B cell (primary cell): ENCODE measurements at regions not wholly inside any gene's neighbourhood (a gene's known extent, or its start where the extent isn't known, plus 50 kb on each side); places are given as distances from the start of the nearest gene placed in this dataset.

ENCODE experiments used
- ATAC-seq: fragments of 200-7000 bp; cut with Tn5 transposase; one replicate; pipeline ENCODE4 v1.10.0; 2021; ENCODE audit warnings: low read depth, mild to moderate bottlenecking, moderate number of reproducible peaks, moderate library complexity
- CTCF ChIA-PET: fragments of 350-600 bp; sonication (Branson Sonifier 250); formaldehyde crosslinking; loops from one replicate; lab custom pipeline; 2021; ENCODE audit warnings: antibody characterized with exemption, inconsistent platforms; lab: Charles Lee
- POLR2A ChIA-PET: fragments of 350-600 bp; sonication (Branson Sonifier 250); formaldehyde crosslinking; loops from one replicate; lab custom pipeline; 2021; ENCODE audit warnings: antibody characterized with exemption; lab: Charles Lee
- DNase-seq: peaks from one replicate; pipeline ENCODE4 v3.0.0; 2013
- H2AFZ ChIP-seq: 2 replicates; pipeline ENCODE4 v1.6.1; 2012; ENCODE audit warnings: mild to moderate bottlenecking, low read depth, low read length; ENCODE audit not compliant: insufficient read depth, poor library complexity, severe bottlenecking
- H3K27ac ChIP-seq, 2 donors: 1 replicate in 1 of 2; 2 replicates in 1 of 2; pipeline ENCODE4 v1.5.1; 2012 to 2013; ENCODE audit warnings: low read length in 2 of 2, mild to moderate bottlenecking in 2 of 2, moderate library complexity in 1 of 2
- H3K27me3 ChIP-seq, 4 experiments: fragments of 200-600 bp in 1 of 4; sonication (generic) in 1 of 4; replicated peaks in 1 of 4; 1 replicate in 2 of 4; 2 replicates in 2 of 4; pipeline versions ENCODE4 v1.6.1 to v1.7.0; 2013 to 2016; ENCODE audit warnings: low read length in 3 of 4, mild to moderate bottlenecking in 2 of 4, mixed read lengths in 1 of 4, moderate library complexity in 1 of 4; ENCODE audit not compliant: insufficient read depth in 4 of 4, control insufficient read depth in 3 of 4; ENCODE audit errors: control extremely low read depth in 1 of 4
- H3K36me3 ChIP-seq, 2 experiments: replicated peaks in 1 of 2; 1 replicate in 1 of 2; 2 replicates in 1 of 2; pipeline versions ENCODE4 v1.6.1 to v1.7.1; 2013; ENCODE audit warnings: low read length in 1 of 2; ENCODE audit not compliant: insufficient read depth in 2 of 2, control insufficient read depth in 1 of 2; ENCODE audit errors: control extremely low read depth in 1 of 2, extremely low read depth in 1 of 2
- H3K4me1 ChIP-seq, 2 donors: fragments of 200-600 bp in 1 of 2; sonication (generic) in 1 of 2; 1 replicate in 1 of 2; 2 replicates in 1 of 2; pipeline versions ENCODE4 v1.5.1 to v1.6.1; 2013 to 2017; ENCODE audit warnings: low read length in 2 of 2; ENCODE audit not compliant: control insufficient read depth in 2 of 2, insufficient read depth in 2 of 2
- H3K4me2 ChIP-seq: replicated peaks from 2 replicates; pipeline ENCODE3; 2012; ENCODE audit warnings: mild to moderate bottlenecking, low read depth, low read length; ENCODE audit not compliant: poor library complexity, severe bottlenecking
- H3K4me3 ChIP-seq, 5 experiments: fragments of 200-600 bp in 1 of 5; sonication (generic) in 1 of 5; 1 replicate in 3 of 5; 2 replicates in 2 of 5; pipeline versions ENCODE4 v1.5.1 to v1.7.0; 2011 to 2016; ENCODE audit warnings: low read length in 4 of 5, mild to moderate bottlenecking in 4 of 5, low read depth in 2 of 5, control low read depth in 1 of 5, moderate library complexity in 1 of 5; ENCODE audit not compliant: insufficient read depth in 1 of 5; ENCODE audit errors: control extremely low read depth in 1 of 5, extremely low read depth in 1 of 5
- H3K79me2 ChIP-seq: fragments of 200-600 bp; sonication (generic); one replicate; pipeline ENCODE4 v1.6.0; 2016; ENCODE audit warnings: low read length; ENCODE audit not compliant: control insufficient read depth, insufficient read depth
- H3K9ac ChIP-seq: fragments of 200-600 bp; sonication (generic); 2 replicates; pipeline ENCODE4 v1.6.1; 2017; ENCODE audit warnings: mild to moderate bottlenecking, low read length, moderate library complexity
- H3K9me3 ChIP-seq, 3 donors: one replicate each; pipeline versions ENCODE4 v1.6.1 to v1.7.1; 2013; ENCODE audit warnings: low read length in 2 of 3; ENCODE audit not compliant: control insufficient read depth in 2 of 3, insufficient read depth in 1 of 3; ENCODE audit errors: control extremely low read depth in 1 of 3
- H4K20me1 ChIP-seq: 2 replicates; pipeline ENCODE4 v1.6.0; 2012; ENCODE audit warnings: mild to moderate bottlenecking, low read length; ENCODE audit not compliant: insufficient read depth, control insufficient read depth, poor library complexity, severe bottlenecking
- H3K27ac Mint-ChIP-seq: one replicate; pipeline ENCODE4 v1.8.0; 2021; ENCODE audit warnings: mixed read lengths
- H3K27me3 Mint-ChIP-seq: one replicate; pipeline ENCODE4 v1.8.0; 2021; ENCODE audit warnings: mixed read lengths
- H3K4me1 Mint-ChIP-seq: one replicate; pipeline ENCODE4 v1.8.0; 2021; ENCODE audit warnings: mixed read lengths
- H3K4me3 Mint-ChIP-seq: one replicate; pipeline ENCODE4 v1.8.0; 2021; ENCODE audit warnings: mixed read lengths
- H3K9me3 Mint-ChIP-seq: one replicate; pipeline ENCODE4 v1.8.0; 2022; ENCODE audit warnings: mixed read lengths; ENCODE audit not compliant: insufficient read depth
- CTCF ChIP-seq: fragments of 200-600 bp; IDR thresholded peaks from one replicate; pipeline ENCODE4 v1.8.0; 2022; ENCODE audit warnings: antibody characterized with exemption, mild to moderate bottlenecking
- EZH2 ChIP-seq: IDR thresholded peaks from 2 replicates; pipeline ENCODE4 v1.6.1; 2012; ENCODE audit warnings: borderline replicate concordance, low read depth, mild to moderate bottlenecking, moderate library complexity, low read length; ENCODE audit not compliant: insufficient read depth, poor library complexity, severe bottlenecking
- WGBS: methylation state at CpG from one replicate; pipeline ENCODE4 v1.1.5; 2013; ENCODE audit warnings: missing lambda C conversion rate; ENCODE audit not compliant: insufficient coverage; 5-methylcytosine and 5-hydroxymethylcytosine counted together
- intact Hi-C: fragments of 100-400 bp; cut with micrococcal nuclease; formaldehyde crosslinking; loops from one replicate; pipeline ENCODE4 v1.10.0; 2022

GRCh38 chr5:6321078-6321477 is 57.3 kb downstream of the MED10 start:
- Mint-ChIP-seq H3K4me3 (no peak overlapping the region), H3K4me1 (no peaks in the 10 kb centered on the region), H3K27ac (no peak overlapping the region), H3K27me3 (no peaks in the 10 kb centered on the region), H3K9me3 (peaks cover 2% of the 10 kb centered on the region)
- no peak overlapping the region for H3K27ac ChIP-seq
- ChIA-PET CTCF (no interaction called here), POLR2A (no interaction called here)
- no peaks in the 10 kb centered on the region for H3K27me3 ChIP-seq
- no peak overlapping the region for H3K4me2 ChIP-seq
- H3K4me3 ChIP-seq = no peak overlapping the region
- no peak overlapping the region for H3K9ac ChIP-seq
- no peaks in the 10 kb centered on the region for H3K79me2 ChIP-seq
- no peaks in the 10 kb centered on the region for H3K4me1 ChIP-seq
- H2AFZ ChIP-seq = no peak overlapping the region
- peaks cover 0 to 16% (median 3%) of the 10 kb centered on the region in 3 donors for H3K9me3 ChIP-seq
- ATAC-seq = no peak
- 63% methylated on average over 1 of the region's 1 CpG for WGBS
- no peak for TF ChIP-seq EZH2
- no peak for TF ChIP-seq CTCF
- no peak for DNase-seq
- H3K36me3 ChIP-seq = no peaks in the 10 kb centered on the region
- intact Hi-C loops = no loop called here
- H4K20me1 ChIP-seq = no peaks in the 10 kb centered on the region

- DNase-seq = no peak
- ChIA-PET POLR2A (no interaction called here), CTCF (no interaction called here)
- Mint-ChIP-seq H3K4me3 (no peak overlapping the region), H3K4me1 (no peaks in the 10 kb centered on the region), H3K27me3 (peaks cover 5% of the 10 kb centered on the region), H3K27ac (no peak overlapping the region), H3K9me3 (peaks cover 2% of the 10 kb centered on the region)
- peaks cover 0 to 6% (median 0%) of the 10 kb centered on the region in 4 experiments for H3K27me3 ChIP-seq
- H3K36me3 ChIP-seq = no peaks in the 10 kb centered on the region
- no peak overlapping the region for H2AFZ ChIP-seq
- WGBS = 100% methylated on average over 1 of the region's 8 CpGs
- TF ChIP-seq EZH2 (no peak), CTCF (no peak)
- intact Hi-C loops = no loop called here
- no peak overlapping the region for H3K4me3 ChIP-seq
- no peak overlapping the region for H3K9ac ChIP-seq
- peaks cover 0 to 16% (median 3%) of the 10 kb centered on the region in 3 donors for H3K9me3 ChIP-seq
- no peaks in the 10 kb centered on the region for H3K79me2 ChIP-seq
- H3K4me2 ChIP-seq = no peak overlapping the region
- ATAC-seq = no peak
- H3K4me1 ChIP-seq = no peaks in the 10 kb centered on the region
- H4K20me1 ChIP-seq = no peaks in the 10 kb centered on the region
- no peak overlapping the region for H3K27ac ChIP-seq
Observed at GRCh38 chr5:6319116-6319515, 59.2 kb downstream of the MED10 start.
